Right lobe of liver (tissue), 4 donors: ENCODE measurements at regions not wholly inside any gene's neighbourhood (a gene's known extent, or its start where the extent isn't known, plus 50 kb on each side); places are given as distances from the start of the nearest gene placed in this dataset.

Source experiments
- POLR2A ChIP-seq: fragments of 450-650 bp; IDR thresholded peaks from one replicate; pipeline ENCODE4 v1.6.1; 2017; ENCODE audit warnings: antibody characterized with exemption, mild to moderate bottlenecking
- TF ChIP-seq, protein P1 (sequence below), 4 donors: fragments of 200-600 bp in 3 of 4; fragments of 450-650 bp in 1 of 4; IDR thresholded peaks; one replicate each; pipeline versions ENCODE4 v1.5.1 to v1.8.0; 2016 to 2022; ENCODE audit warnings: antibody characterized with exemption in 4 of 4, mild to moderate bottlenecking in 2 of 4
- donor health status: DM: no; HTN: no; CAD: no.
- donor health status: DM: no; HTN: no; CAD: no.
- donor health status: DM: no; HTN: yes; CAD: no.

DNA sequence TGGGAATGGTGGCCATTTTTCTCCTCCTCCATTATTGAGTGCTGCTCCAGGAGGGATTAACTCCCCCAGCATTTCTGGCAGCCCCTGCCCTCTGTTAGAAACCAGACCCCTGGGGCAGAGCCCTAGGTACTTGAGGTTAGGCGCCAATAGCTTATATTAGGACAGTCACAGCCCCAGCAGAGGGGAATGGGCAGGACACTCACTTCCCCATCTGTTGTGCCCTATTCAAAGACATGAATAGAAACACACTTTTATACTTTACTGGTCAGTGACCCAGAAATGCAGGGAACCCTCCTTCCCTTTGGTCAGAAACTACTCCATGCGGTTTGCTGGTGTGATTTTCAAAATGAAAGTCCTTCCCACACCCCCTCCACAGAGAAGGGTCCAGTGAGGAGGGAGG lies 267.7 kb downstream of the PTBP2 start:
- no peak for TF ChIP-seq POLR2A
- TF ChIP-seq, protein P1, sequence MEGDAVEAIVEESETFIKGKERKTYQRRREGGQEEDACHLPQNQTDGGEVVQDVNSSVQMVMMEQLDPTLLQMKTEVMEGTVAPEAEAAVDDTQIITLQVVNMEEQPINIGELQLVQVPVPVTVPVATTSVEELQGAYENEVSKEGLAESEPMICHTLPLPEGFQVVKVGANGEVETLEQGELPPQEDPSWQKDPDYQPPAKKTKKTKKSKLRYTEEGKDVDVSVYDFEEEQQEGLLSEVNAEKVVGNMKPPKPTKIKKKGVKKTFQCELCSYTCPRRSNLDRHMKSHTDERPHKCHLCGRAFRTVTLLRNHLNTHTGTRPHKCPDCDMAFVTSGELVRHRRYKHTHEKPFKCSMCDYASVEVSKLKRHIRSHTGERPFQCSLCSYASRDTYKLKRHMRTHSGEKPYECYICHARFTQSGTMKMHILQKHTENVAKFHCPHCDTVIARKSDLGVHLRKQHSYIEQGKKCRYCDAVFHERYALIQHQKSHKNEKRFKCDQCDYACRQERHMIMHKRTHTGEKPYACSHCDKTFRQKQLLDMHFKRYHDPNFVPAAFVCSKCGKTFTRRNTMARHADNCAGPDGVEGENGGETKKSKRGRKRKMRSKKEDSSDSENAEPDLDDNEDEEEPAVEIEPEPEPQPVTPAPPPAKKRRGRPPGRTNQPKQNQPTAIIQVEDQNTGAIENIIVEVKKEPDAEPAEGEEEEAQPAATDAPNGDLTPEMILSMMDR (IDR thresholded peaks at IDR 0.05): no peak
